Lower lobe of right lung (tissue), 2 donors: ENCODE measurements at regions not wholly inside any gene's neighbourhood (a gene's known extent, or its start where the extent isn't known, plus 50 kb on each side); places are given as distances from the start of the nearest gene placed in this dataset.

ENCODE experiments used
- ATAC-seq, 2 donors: fragments of 200-7000 bp; cut with Tn5 transposase; one replicate each; pipeline ENCODE4 v1.9.1; 2020 to 2022; ENCODE audit warnings: mild to moderate bottlenecking in 2 of 2, moderate library complexity in 2 of 2
- DNase-seq: peaks from one replicate; pipeline ENCODE4 v3.0.0-alpha.2; 2020
- H3K27ac ChIP-seq: fragments of 200-600 bp; one replicate; pipeline ENCODE4 v1.8.0; 2022
- H3K27me3 ChIP-seq: fragments of 200-600 bp; one replicate; pipeline ENCODE4 v1.8.0; 2022; ENCODE audit warnings: low read depth
- H3K36me3 ChIP-seq: fragments of 200-600 bp; one replicate; pipeline ENCODE4 v1.8.0; 2022; ENCODE audit warnings: mild to moderate bottlenecking
- H3K4me1 ChIP-seq: fragments of 200-600 bp; one replicate; pipeline ENCODE4 v1.8.0; 2022
- H3K4me3 ChIP-seq: fragments of 200-600 bp; one replicate; pipeline ENCODE4 v1.8.0; 2022; ENCODE audit warnings: mild to moderate bottlenecking
- H3K9me3 ChIP-seq: fragments of 200-600 bp; one replicate; pipeline ENCODE4 v1.8.0; 2022
- CTCF ChIP-seq: fragments of 200-600 bp; IDR thresholded peaks from one replicate; pipeline ENCODE4 v1.8.0; 2022; ENCODE audit warnings: antibody characterized with exemption, mild to moderate bottlenecking
- intact Hi-C: fragments of 100-400 bp; cut with DNase I; formaldehyde crosslinking; loops from one replicate; pipeline ENCODE4 v1.11.0; 2022
- donor health status: DM: no; HTN: yes; CAD: no; lungs with severe emphysema.

- no peaks in the 10 kb centered on the region for H3K27me3 ChIP-seq
- H3K4me1 ChIP-seq = no peaks in the 10 kb centered on the region
- ATAC-seq = no peak
- no peak overlapping the region for H3K4me3 ChIP-seq
- no peak for TF ChIP-seq CTCF
- H3K9me3 ChIP-seq = no peaks in the 10 kb centered on the region
- intact Hi-C loops = no loop called here
- no peaks in the 10 kb centered on the region for H3K36me3 ChIP-seq
- no peak for DNase-seq
- H3K27ac ChIP-seq = no peak overlapping the region
These were observed 716.5 kb downstream of the MTRR start for GRCh38 chr5:8585230-8586018.

DNA sequence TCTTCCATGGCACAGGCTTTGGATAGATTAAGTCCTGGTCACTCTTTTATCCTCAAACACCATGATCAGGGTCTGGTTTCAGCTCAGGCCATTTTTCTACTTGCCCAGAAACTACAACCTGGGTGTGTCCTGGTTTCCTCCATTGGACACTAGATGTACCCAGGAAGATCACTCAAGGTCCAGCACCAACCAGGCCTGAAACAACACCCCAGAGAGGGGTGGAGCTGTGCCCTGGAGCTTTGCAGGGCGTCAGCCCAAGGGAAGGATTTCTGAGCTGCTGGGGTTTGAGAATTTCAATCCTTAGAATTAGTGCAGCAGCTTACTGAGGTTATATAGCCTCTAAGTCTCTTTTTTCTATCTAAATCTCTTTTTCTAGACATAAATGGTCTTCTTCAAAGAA is 722.0 kb downstream of the MTRR start:
- no peaks in the 10 kb centered on the region for H3K36me3 ChIP-seq

GRCh38 chr5:8598356-8598755 is 729.4 kb downstream of the MTRR start:
- no peaks in the 10 kb centered on the region for H3K27me3 ChIP-seq
- DNase-seq = no peak
- intact Hi-C loops = no loop called here

More for the DNA sequence above, 722.0 kb downstream of the MTRR start:
- intact Hi-C loops = no loop called here
- H3K27ac ChIP-seq = no peak overlapping the region
- no peak for ATAC-seq
- no peak for DNase-seq
- TF ChIP-seq CTCF = no peak
- H3K27me3 ChIP-seq = no peaks in the 10 kb centered on the region
- H3K4me1 ChIP-seq = no peaks in the 10 kb centered on the region
- no peak overlapping the region for H3K4me3 ChIP-seq
- no peaks in the 10 kb centered on the region for H3K9me3 ChIP-seq

GRCh38 chr5:8598996-8599395 is 730.0 kb downstream of the MTRR start:
- ATAC-seq = no peak
- DNase-seq = no peak
- TF ChIP-seq CTCF = no peak
- H3K27me3 ChIP-seq = no peaks in the 10 kb centered on the region
- intact Hi-C loops = no loop called here
- H3K36me3 ChIP-seq = no peaks in the 10 kb centered on the region
- H3K4me1 ChIP-seq = no peaks in the 10 kb centered on the region
- H3K9me3 ChIP-seq = no peaks in the 10 kb centered on the region
- H3K27ac ChIP-seq = no peak overlapping the region
- H3K4me3 ChIP-seq = no peak overlapping the region

More at GRCh38 chr5:8598356-8598755, 729.4 kb downstream of the MTRR start:
- Histone ChIP-seq H3K4me3 (no peak overlapping the region), H3K36me3 (no peaks in the 10 kb centered on the region), H3K4me1 (no peaks in the 10 kb centered on the region), H3K9me3 (no peaks in the 10 kb centered on the region), H3K27ac (no peak overlapping the region)
- TF ChIP-seq CTCF = no peak
- no peak for ATAC-seq

- intact Hi-C loops = no loop called here
- Histone ChIP-seq H3K36me3 (no peaks in the 10 kb centered on the region), H3K27ac (no peak overlapping the region), H3K9me3 (no peaks in the 10 kb centered on the region), H3K4me3 (no peak overlapping the region), H3K4me1 (no peaks in the 10 kb centered on the region), H3K27me3 (no peaks in the 10 kb centered on the region)
- ATAC-seq = no peak
- DNase-seq = no peak
- TF ChIP-seq CTCF = no peak
These were observed 731.9 kb downstream of the MTRR start for GRCh38 chr5:8600843-8601242.
